Inflammatory macrophage treated with lipopolysaccharide for 1 hour (primary cell): ENCODE measurements at regions not wholly inside any gene's neighbourhood (a gene's known extent, or its start where the extent isn't known, plus 50 kb on each side); places are given as distances from the start of the nearest gene placed in this dataset.
"Not testable (repeated sequence)": the region's sequence is repeated elsewhere in the genome, so short reads cannot be mapped to it uniquely, and the experiment has no call there.

Experiments
- DNase-seq, 2 donors: peaks; one replicate each; pipeline ENCODE4 v3.0.0-alpha.2; 2020 to 2022

- DNase-seq = peak in 1 of 2 donors; percentile 10
These were observed 50.1 kb upstream of the DKK3 start for GRCh38 chr11:12058425-12059115.

- DNase-seq = not testable (repeated sequence)
These were observed 50.7 kb upstream of the DKK3 start for GRCh38 chr11:12059144-12059543.

GRCh38 chr11:12060385-12060985 lies 49.9 kb upstream of the MICAL2 start:
- DNase-seq = no peak
